ENCODE measurements at regions not wholly inside any gene's neighbourhood (a gene's known extent, or its start where the extent isn't known, plus 50 kb on each side); places are given as distances from the start of the nearest gene placed in this dataset.

- no peak for DNase-seq (ENCODE audit: low read depth)
These were observed 336.2 kb upstream of the PMFBP1 start for GRCh38 chr16:72508191-72508590.

GRCh38 chr16:72502594-72503005 lies 330.6 kb upstream of the PMFBP1 start:
- DNase-seq (ENCODE audit: low read depth): no peak

- DNase-seq (ENCODE audit: low read depth): peak; percentile 31
These were observed 330.0 kb upstream of the PMFBP1 start for GRCh38 chr16:72501739-72502593.

- no peak for DNase-seq (ENCODE audit: low read depth)
These were observed 328.6 kb upstream of the PMFBP1 start for GRCh38 chr16:72500545-72500944.

DNA sequence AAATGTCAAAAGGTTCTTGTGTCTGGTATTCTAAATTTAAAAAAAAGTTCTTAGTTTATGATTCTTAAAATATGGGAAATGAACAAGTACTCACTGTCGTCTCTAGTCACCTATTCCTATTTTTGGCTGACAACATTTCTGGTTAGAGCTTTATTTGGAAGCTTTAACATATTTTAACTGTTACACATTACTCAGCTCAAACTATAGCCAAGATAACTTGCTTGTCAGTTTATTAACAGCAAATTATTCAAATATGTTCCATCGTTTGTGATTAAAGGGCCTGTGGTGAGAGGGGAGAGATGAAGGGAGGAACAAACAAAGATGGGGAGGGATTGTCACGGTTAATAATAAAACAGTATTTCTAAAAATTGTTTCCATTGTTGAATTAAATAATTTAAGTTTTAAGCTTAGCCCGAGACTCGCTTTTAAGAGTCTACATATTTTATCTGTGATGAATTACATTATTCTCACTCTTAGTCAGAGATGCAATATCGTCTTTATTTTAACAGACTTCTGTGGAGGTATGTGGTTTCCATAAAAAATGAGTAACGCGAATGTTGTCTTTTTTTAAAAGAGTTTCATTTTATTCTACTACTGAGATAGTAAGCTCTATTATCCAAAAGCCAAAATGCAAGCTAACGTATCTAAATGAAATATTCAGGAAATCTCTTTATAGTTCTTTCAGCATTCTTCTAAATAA lies 321.9 kb upstream of the PMFBP1 start:
- DNase-seq (ENCODE audit: low read depth): peak; percentile 36

DNA sequence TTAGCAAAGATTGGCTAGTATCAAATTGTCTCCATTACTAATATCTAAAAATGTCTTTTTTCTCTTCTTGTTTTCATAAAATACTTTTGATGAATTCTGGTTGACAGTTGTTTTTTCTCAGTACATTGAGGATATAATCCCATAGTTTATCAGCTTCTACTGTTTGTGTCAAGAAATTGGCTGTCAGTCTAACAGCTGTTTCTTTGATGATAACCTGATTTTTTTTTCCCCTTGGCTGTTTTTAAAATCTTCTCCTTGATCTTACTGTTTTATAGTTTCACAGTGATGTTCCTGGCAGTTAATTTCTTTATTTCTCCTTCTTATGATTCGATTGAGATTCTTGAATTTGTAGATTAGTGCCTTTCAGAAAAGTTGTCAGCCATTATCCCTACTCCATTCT lies 315.3 kb upstream of the PMFBP1 start:
- DNase-seq (ENCODE audit: low read depth): no peak

DNA sequence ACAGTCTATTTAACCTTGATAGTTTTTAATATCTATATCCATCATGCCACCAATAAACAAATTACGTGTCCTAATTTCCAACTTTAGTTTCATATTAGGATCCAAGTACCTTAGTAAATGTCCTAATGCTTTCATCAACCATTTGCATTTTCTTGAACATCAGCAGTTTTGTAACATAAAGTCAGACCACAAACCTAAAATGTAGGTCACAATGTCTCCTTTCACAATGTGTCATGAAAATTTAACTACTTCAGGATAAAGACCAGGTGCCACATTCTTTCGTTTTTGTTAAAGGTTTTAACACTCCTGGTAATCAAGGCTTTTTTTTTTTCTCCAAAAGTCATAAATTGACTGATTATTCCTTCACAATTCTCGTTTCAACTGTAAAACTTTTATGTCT lies 310.7 kb upstream of the PMFBP1 start:
- DNase-seq (ENCODE audit: low read depth): no peak

DNA sequence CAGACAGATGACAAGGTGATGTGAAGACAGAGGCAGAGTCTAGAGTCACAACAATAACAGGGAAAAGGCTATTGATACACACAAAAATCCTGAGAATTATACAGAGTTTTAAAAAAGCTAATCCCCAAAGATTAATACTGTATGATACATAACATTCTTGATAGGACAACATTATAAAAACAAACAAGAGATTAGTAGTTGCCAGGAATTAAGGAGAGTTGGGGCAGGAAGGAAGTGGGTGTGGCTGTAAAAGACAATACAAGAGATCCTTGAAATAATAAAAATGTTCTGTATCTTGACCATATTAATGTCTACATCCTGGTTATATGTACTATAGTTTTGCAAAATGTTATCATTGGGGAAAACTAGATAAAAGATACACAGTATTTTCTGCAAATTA lies 309.5 kb upstream of the PMFBP1 start:
- DNase-seq (ENCODE audit: low read depth): no peak

- DNase-seq (ENCODE audit: low read depth): peak; percentile 25
These were observed 309.0 kb upstream of the PMFBP1 start for GRCh38 chr16:72480911-72481310.

DNA sequence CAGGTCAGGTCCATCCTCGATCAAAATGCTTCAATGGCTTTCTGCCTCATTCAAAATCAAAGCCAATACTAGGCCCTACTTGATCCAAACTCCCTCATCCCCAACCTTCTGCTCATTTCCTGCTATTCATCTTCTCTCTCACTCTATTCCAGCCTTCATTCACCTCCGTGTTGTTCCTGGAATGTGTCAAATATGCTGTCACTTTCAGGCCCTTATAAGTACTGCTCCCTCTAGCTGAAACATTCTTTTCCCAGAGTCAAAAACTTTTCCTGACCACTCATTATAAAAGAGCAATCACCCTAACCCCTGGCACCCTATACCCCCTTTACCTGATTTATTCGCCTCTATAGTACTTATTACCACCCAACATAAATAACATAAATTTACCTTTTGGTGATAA lies 303.7 kb upstream of the PMFBP1 start:
- DNase-seq (ENCODE audit: low read depth): no peak

- peak; percentile 74 for DNase-seq (ENCODE audit: low read depth)
These were observed 302.7 kb upstream of the PMFBP1 start for GRCh38 chr16:72474501-72475123.

DNA sequence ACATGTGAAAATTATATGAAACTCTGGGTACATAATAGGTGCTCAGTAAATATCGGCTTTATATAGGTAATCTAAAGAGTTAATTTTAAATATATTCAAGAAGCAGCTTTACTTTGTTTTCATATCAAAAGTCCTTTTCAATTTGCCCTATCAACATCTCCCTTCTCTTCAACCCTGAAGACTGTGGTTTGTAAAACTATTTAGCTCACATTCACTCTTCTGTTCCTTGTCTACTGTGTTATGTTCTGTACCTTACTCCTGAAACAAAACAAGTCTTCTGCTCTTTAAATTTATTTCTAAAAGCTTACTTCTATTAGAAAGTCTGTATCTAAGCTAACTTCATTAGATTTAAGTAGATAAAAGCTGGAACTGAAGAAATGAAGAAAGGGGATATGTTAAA lies 301.7 kb upstream of the PMFBP1 start:
- DNase-seq (ENCODE audit: low read depth): no peak

DNA sequence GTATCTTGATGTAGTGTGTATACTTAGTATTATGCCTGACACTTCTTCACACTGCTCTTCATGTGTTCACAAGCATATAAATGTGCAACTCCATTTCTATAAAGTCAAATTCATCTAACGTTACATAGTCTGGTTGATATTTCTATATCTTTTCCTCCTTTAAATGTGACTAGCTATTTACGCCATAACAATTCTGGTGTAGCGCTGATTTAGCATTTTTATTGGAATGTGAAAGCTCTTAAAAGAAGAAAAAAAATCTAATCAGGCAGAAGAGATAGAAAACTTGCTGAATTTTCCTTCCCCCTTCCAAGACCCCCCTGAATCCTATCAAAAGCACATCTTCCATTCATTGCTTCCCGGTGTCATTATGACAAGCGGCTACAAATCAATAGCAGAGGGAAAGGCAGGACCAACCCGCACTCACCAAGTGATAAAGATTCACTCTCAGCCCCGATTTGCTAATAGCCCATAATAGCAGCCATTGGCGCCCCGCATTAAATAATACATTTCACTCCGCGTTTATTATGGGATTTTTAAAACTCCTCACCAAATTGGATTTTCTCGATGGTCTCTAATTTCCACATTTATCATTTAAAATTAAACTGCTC lies 299.5 kb upstream of the PMFBP1 start:
- no peak for DNase-seq (ENCODE audit: low read depth)

DNA sequence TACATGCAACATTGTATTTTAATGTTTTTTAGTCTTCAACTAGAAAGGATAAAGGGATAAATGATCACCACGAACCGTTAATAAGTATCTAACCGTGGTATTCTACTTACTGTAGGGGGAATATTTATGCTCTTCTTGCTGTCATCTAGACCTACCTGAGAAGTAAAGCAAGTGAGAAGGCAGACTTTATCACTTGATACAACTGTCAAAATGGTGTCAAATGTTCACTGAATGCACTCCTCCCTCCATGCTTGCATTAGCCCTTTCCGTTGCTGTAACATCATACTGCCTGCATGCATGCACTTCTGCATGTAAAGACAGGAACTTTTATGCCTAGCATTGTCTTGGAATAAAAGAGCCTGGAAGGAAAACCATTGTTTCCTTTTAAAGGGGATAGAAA lies 298.6 kb upstream of the PMFBP1 start:
- no peak for DNase-seq (ENCODE audit: low read depth)

GRCh38 chr16:72469932-72470331 lies 298.0 kb upstream of the PMFBP1 start:
- no peak for DNase-seq (ENCODE audit: low read depth)

DNA sequence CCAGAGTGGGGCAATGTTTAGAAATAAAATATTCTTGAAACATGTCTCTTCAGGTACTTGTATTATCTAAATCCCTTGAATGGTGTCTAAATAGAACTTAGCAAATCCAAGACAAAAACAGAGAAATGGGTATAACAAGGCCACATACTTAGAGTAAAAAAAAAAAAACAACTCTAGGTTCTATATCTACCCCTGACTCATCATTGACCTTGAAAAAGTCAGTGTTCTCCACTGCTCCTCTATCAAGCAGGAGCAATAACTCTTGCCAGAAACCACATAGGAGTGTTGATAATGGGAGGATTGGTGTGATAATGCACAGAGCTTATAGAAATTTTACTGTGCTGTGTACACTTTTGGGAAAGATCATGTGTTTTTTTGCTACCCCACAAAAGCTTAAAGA lies 296.6 kb upstream of the PMFBP1 start:
- no peak for DNase-seq (ENCODE audit: low read depth)

GRCh38 chr16:72467157-72467759 lies 295.3 kb upstream of the PMFBP1 start:
- no peak for DNase-seq (ENCODE audit: low read depth)

DNA sequence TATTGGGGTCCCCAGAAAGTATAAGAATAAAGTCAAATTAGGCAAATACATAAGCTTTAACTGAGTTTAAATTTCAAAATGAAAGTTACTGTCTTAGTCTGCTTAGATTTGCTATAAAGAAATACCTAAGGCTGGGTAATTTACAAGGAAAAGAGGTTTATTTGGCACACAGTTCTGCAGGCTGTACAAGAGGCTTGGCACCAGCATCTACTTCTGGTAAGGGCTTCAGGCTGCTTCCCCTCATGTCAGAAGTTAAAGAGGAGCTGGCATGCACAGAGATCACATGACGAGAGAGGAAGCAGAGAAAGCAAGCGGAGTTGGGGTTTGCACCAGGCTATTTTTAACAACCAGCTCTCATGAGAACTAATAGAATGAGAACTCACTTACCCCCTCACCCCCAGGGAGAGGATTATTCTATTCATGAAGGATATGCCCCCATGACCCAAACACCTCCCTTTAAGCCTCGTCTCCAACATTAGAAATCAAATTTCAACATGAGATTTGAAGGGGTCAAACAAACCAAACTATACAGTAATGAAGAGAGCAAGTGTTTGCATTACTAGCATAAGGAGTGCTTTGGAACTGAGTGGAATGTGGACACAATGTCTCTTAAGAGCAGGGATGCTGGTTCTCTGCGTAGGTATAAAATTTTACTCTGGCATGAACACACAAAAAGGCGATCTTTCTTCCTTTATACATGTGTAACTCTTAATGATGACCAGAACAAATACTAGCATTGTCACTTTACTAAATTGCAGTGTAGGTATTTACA lies 292.8 kb upstream of the PMFBP1 start:
- DNase-seq (ENCODE audit: low read depth): no peak

- DNase-seq (ENCODE audit: low read depth): no peak
These were observed 292.1 kb upstream of the PMFBP1 start for GRCh38 chr16:72464052-72464451.

DNA sequence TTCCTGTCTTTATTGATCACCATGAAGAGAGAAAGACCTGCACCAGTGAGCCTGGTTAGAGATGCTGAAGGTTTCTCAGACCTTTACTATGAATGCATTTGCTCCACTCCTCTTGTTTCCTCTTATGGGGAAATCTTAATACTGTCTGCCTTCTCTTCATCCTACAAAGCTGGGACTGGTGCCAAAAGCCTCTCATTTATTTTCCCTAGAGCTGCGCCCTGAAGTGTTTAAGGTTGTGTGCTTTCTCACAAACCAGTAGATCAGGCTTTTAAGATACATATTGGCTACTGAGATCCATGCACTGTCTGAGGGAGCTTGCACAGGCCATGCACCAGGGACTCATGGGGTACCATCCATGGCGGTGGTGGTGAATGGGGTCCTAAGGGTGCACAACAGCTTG lies 286.1 kb upstream of the PMFBP1 start:
- DNase-seq (ENCODE audit: low read depth): no peak

GRCh38 chr16:72457243-72457940 lies 285.4 kb upstream of the PMFBP1 start:
- no peak for DNase-seq (ENCODE audit: low read depth)
